Progenitor cell of endocrine pancreas (in vitro differentiated cells): ENCODE measurements at regions not wholly inside any gene's neighbourhood (a gene's known extent, or its start where the extent isn't known, plus 50 kb on each side); places are given as distances from the start of the nearest gene placed in this dataset.

Source experiments
- DNase-seq: peaks from one replicate; pipeline ENCODE4 v3.0.0; 2021; ENCODE audit warnings: low spot score; ENCODE audit not compliant: unreplicated experiment
- H3K27ac Mint-ChIP-seq: 2 replicates; pipeline ENCODE4 v1.8.0; 2021; ENCODE audit warnings: mild to moderate bottlenecking, moderate library complexity, mixed read lengths
- H3K27me3 Mint-ChIP-seq: 2 replicates; pipeline ENCODE4 v1.8.0; 2021; ENCODE audit warnings: mixed read lengths
- H3K36me3 Mint-ChIP-seq: 2 replicates; pipeline ENCODE4 v1.8.0; 2022; ENCODE audit warnings: mixed read lengths; ENCODE audit not compliant: insufficient read depth
- H3K4me1 Mint-ChIP-seq: 2 replicates; pipeline ENCODE4 v1.8.0; 2021; ENCODE audit warnings: low read depth, mixed read lengths
- H3K4me3 Mint-ChIP-seq: 2 replicates; pipeline ENCODE4 v1.8.0; 2021; ENCODE audit warnings: low read depth, mild to moderate bottlenecking, moderate library complexity, mixed read lengths
- H3K9me3 Mint-ChIP-seq: 2 replicates; pipeline ENCODE4 v1.8.0; 2021; ENCODE audit warnings: low read depth, mixed read lengths
- CTCF ChIP-seq: fragments of 200-600 bp; sonication (generic); IDR thresholded peaks from one replicate; pipeline ENCODE4 v1.5.0; 2021; ENCODE audit warnings: antibody characterized with exemption, mild to moderate bottlenecking; ENCODE audit not compliant: unreplicated experiment

GRCh38 chr1:50328552-50328951 lies 94.7 kb downstream of the DMRTA2 start:
- Mint-ChIP-seq H3K4me3 (no peak overlapping the region), H3K4me1 (no peaks in the 10 kb centered on the region), H3K36me3 (no peaks in the 10 kb centered on the region), H3K9me3 (no peaks in the 10 kb centered on the region), H3K27ac (no peak overlapping the region), H3K27me3 (peaks cover 45% of the 10 kb centered on the region)
- TF ChIP-seq CTCF: no peak
- DNase-seq: no peak

DNA sequence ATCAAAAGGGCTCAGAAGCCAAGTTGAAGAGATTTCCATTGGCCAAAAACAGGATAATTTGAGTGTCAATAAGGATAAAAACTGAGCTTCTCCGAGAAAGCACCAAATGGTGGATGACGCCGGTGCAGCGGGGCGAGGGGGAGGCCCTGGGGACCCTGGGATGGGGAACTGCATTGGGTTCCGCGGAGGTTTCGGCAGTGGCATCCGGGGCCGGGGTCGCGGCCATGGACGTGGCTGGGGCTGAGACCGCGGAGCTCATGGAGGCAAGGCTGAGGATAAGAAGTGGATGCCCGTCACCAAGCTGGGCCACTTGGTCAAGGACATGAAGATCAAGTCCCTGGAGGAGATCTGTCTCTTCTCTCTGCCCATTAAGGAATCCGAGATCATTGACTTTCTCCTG lies 97.2 kb downstream of the DMRTA2 start:
- no peak for DNase-seq
- Mint-ChIP-seq H3K4me1 (no peaks in the 10 kb centered on the region), H3K27ac (no peak overlapping the region), H3K36me3 (no peaks in the 10 kb centered on the region), H3K27me3 (peaks cover 34% of the 10 kb centered on the region), H3K9me3 (no peaks in the 10 kb centered on the region), H3K4me3 (no peak overlapping the region)
- TF ChIP-seq CTCF: no peak

GRCh38 chr1:50322579-50322978 lies 100.7 kb downstream of the DMRTA2 start:
- DNase-seq: no peak
- H3K9me3 Mint-ChIP-seq: no peaks in the 10 kb centered on the region
- H3K4me3 Mint-ChIP-seq: no peak overlapping the region
- H3K27ac Mint-ChIP-seq: no peak overlapping the region
- H3K4me1 Mint-ChIP-seq: no peaks in the 10 kb centered on the region
- no peak for TF ChIP-seq CTCF
- H3K36me3 Mint-ChIP-seq: no peaks in the 10 kb centered on the region
- H3K27me3 Mint-ChIP-seq: peaks cover 20% of the 10 kb centered on the region

- peaks cover 17% of the 10 kb centered on the region for H3K27me3 Mint-ChIP-seq
- DNase-seq: no peak
These were observed 104.8 kb downstream of the DMRTA2 start for GRCh38 chr1:50318428-50318827.

GRCh38 chr1:50308878-50309277 lies 114.4 kb downstream of the DMRTA2 start:
- Mint-ChIP-seq H3K4me1 (no peaks in the 10 kb centered on the region), H3K4me3 (no peak overlapping the region), H3K27ac (no peak overlapping the region), H3K36me3 (no peaks in the 10 kb centered on the region), H3K27me3 (peaks cover 3% of the 10 kb centered on the region), H3K9me3 (no peaks in the 10 kb centered on the region)
- no peak for TF ChIP-seq CTCF
- peak; percentile 61 for DNase-seq

More at GRCh38 chr1:50318428-50318827, 104.8 kb downstream of the DMRTA2 start:
- Mint-ChIP-seq H3K36me3 (no peaks in the 10 kb centered on the region), H3K4me3 (no peak overlapping the region), H3K9me3 (no peaks in the 10 kb centered on the region), H3K27ac (no peak overlapping the region), H3K4me1 (no peaks in the 10 kb centered on the region)
- no peak for TF ChIP-seq CTCF

- Mint-ChIP-seq H3K27ac (no peak overlapping the region), H3K9me3 (no peaks in the 10 kb centered on the region), H3K27me3 (peaks cover 3% of the 10 kb centered on the region), H3K4me3 (no peak overlapping the region), H3K4me1 (no peaks in the 10 kb centered on the region), H3K36me3 (no peaks in the 10 kb centered on the region)
- no peak for DNase-seq
- no peak for TF ChIP-seq CTCF
These were observed 117.4 kb downstream of the DMRTA2 start for GRCh38 chr1:50305808-50306207.
